ENCODE measurements at regions not wholly inside any gene's neighbourhood (a gene's known extent, or its start where the extent isn't known, plus 50 kb on each side); places are given as distances from the start of the nearest gene placed in this dataset.

- TF ChIP-seq, protein P1, sequence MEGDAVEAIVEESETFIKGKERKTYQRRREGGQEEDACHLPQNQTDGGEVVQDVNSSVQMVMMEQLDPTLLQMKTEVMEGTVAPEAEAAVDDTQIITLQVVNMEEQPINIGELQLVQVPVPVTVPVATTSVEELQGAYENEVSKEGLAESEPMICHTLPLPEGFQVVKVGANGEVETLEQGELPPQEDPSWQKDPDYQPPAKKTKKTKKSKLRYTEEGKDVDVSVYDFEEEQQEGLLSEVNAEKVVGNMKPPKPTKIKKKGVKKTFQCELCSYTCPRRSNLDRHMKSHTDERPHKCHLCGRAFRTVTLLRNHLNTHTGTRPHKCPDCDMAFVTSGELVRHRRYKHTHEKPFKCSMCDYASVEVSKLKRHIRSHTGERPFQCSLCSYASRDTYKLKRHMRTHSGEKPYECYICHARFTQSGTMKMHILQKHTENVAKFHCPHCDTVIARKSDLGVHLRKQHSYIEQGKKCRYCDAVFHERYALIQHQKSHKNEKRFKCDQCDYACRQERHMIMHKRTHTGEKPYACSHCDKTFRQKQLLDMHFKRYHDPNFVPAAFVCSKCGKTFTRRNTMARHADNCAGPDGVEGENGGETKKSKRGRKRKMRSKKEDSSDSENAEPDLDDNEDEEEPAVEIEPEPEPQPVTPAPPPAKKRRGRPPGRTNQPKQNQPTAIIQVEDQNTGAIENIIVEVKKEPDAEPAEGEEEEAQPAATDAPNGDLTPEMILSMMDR (optimal IDR thresholded peaks at IDR 0.05 in 1 of 3, IDR thresholded peaks at IDR 0.05 in 1 of 3, conservative IDR thresholded peaks at IDR 0.05 in 1 of 3; ENCODE audit: extremely low read depth in 1 of 3, insufficient read depth in 2 of 3, low read length in 3 of 3) = no peak
- TF ChIP-seq EZH2 (IDR thresholded peaks at IDR 0.05; ENCODE audit: low read length) = no peak
Observed at GRCh38 chr18:29063346-29063745, 886.4 kb upstream of the CDH2 start.

All from keratinocyte (primary cell).